CD8-positive, alpha-beta memory T cell (primary cell): ENCODE measurements at regions not wholly inside any gene's neighbourhood (a gene's known extent, or its start where the extent isn't known, plus 50 kb on each side); places are given as distances from the start of the nearest gene placed in this dataset.

Experiments used
- CTCF ChIA-PET: fragments of 350-600 bp; sonication (Branson Sonifier 250); formaldehyde crosslinking; loops from one replicate; lab custom pipeline; 2021; ENCODE audit warnings: antibody characterized with exemption; lab: Charles Lee
- POLR2A ChIA-PET: fragments of 350-600 bp; sonication (Branson Sonifier 250); formaldehyde crosslinking; loops from one replicate; lab custom pipeline; 2021; ENCODE audit warnings: antibody characterized with exemption; lab: Charles Lee
- DNase-seq, 5 donors: peaks; one replicate each; pipeline versions ENCODE4 v3.0.0 to v3.0.0-alpha.2; 2020 to 2022; ENCODE audit warnings: mixed read lengths in 1 of 5
- H3K27ac ChIP-seq: one replicate; pipeline ENCODE4 v1.7.0; 2013; ENCODE audit warnings: low read depth, mild to moderate bottlenecking, low read length, moderate library complexity
- H3K27me3 ChIP-seq: 2 replicates; pipeline ENCODE4 v1.7.0; 2013; ENCODE audit warnings: low read length, mild to moderate bottlenecking; ENCODE audit not compliant: insufficient read depth, poor library complexity, severe bottlenecking
- H3K36me3 ChIP-seq: 2 replicates; pipeline ENCODE4 v1.7.0; 2013; ENCODE audit warnings: mild to moderate bottlenecking, low read length, moderate library complexity; ENCODE audit not compliant: insufficient read depth
- H3K4me1 ChIP-seq: 2 replicates; pipeline ENCODE4 v1.7.0; 2013; ENCODE audit warnings: mild to moderate bottlenecking, low read length, moderate library complexity; ENCODE audit not compliant: insufficient read depth
- H3K4me3 ChIP-seq: 2 replicates; pipeline ENCODE4 v1.7.0; 2013; ENCODE audit warnings: mild to moderate bottlenecking, low read length
- H3K9me3 ChIP-seq: 2 replicates; pipeline ENCODE4 v1.7.0; 2013; ENCODE audit warnings: mild to moderate bottlenecking, low read length
- H3K27ac Mint-ChIP-seq, 8 donors: one replicate each; pipeline ENCODE4 v1.8.0; 2020 to 2021; ENCODE audit warnings: mixed read lengths in 8 of 8, mild to moderate bottlenecking in 6 of 8, inconsistent platforms in 3 of 8, moderate library complexity in 3 of 8
- H3K27me3 Mint-ChIP-seq, 2 donors: one replicate each; pipeline ENCODE4 v1.8.0; 2020 to 2021; ENCODE audit warnings: mixed read lengths in 2 of 2, mild to moderate bottlenecking in 1 of 2, moderate library complexity in 1 of 2
- H3K36me3 Mint-ChIP-seq, 3 donors: one replicate each; pipeline ENCODE4 v1.8.0; 2020 to 2021; ENCODE audit warnings: mixed read lengths in 3 of 3, inconsistent platforms in 1 of 3, mild to moderate bottlenecking in 1 of 3
- H3K4me1 Mint-ChIP-seq, 3 donors: one replicate each; pipeline ENCODE4 v1.8.0; 2020 to 2021; ENCODE audit warnings: mixed read lengths in 3 of 3, inconsistent platforms in 1 of 3, mild to moderate bottlenecking in 1 of 3
- H3K4me3 Mint-ChIP-seq, 7 donors: one replicate each; pipeline ENCODE4 v1.8.0; 2020 to 2021; ENCODE audit warnings: mixed read lengths in 7 of 7, mild to moderate bottlenecking in 6 of 7, moderate library complexity in 4 of 7, inconsistent platforms in 2 of 7
- H3K9me3 Mint-ChIP-seq, 5 donors: one replicate each; pipeline ENCODE4 v1.8.0; 2020 to 2022; ENCODE audit warnings: mixed read lengths in 5 of 5, mild to moderate bottlenecking in 3 of 5, moderate library complexity in 2 of 5, inconsistent platforms in 1 of 5

DNA sequence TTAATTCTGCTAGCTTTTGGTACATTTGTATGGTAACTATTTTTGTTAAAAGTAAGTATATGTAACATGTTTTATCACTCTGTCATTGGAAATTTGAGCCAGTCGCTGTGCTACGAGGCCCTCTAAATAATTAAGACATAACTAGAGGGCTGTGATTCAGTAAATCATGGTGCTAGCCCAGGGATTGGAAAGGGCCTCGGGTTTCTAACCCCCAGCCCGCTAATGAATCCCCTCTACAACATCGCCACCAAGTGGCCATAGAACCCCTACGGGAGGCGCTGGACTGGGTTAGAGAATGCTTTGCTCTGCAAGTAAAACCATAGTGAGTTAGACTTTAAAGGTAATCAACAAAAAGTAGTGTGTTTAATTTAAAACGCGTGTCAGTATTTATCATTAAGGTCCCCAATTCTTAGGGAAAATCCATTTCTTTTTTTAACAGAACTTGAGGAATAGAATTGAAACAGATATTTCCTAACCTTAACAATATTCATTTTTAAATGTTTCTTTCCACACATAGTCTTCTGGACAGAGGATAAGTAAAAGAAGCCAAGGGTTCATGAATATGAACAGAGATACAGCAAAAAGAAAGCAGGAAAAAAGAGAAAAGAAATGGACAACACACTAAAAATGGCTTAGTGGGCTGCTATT, 744.7 kb downstream of the EPHA3 start:
- Histone ChIP-seq H3K36me3 (no peaks in the 10 kb centered on the region), H3K27me3 (no peaks in the 10 kb centered on the region), H3K4me1 (no peaks in the 10 kb centered on the region), H3K27ac (no peak overlapping the region), H3K4me3 (no peak overlapping the region), H3K9me3 (no peaks in the 10 kb centered on the region)
- peaks cover 5 to 24% (median 14%) of the 10 kb centered on the region in 5 donors for H3K9me3 Mint-ChIP-seq
- H3K36me3 Mint-ChIP-seq, result no peaks in the 10 kb centered on the region
- ChIA-PET CTCF (no interaction called here), POLR2A (no interaction called here)
- no peak for DNase-seq
- no peaks in the 10 kb centered on the region for H3K4me1 Mint-ChIP-seq
- H3K27ac Mint-ChIP-seq, result no peak overlapping the region
- no peaks in the 10 kb centered on the region for H3K27me3 Mint-ChIP-seq
- no peak overlapping the region for H3K4me3 Mint-ChIP-seq

DNA sequence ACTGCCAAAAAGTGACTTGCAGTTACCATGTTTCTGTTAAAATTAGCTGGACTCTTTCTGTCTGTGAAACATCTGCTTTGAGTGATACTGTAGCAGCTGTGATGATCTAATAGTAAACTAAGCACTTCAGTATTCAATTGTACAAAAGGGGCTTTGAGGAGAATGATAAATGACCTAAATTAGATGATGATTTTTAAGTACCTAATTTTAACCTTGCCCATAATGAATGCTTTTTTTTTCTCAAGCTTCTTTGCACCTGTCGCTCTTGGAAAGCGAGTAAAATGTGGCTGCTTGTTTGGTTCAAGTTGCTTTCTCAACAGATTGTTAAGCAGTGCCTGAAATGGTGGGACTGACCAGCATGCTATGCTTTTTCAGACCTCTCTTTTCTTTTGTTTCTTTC, 752.3 kb downstream of the EPHA3 start:
- H3K4me1 ChIP-seq, result no peaks in the 10 kb centered on the region
- DNase-seq, result no peak
- POLR2A ChIA-PET, result no interaction called here
- no peak overlapping the region for H3K4me3 ChIP-seq
- H3K27ac ChIP-seq, result no peak overlapping the region
- H3K9me3 Mint-ChIP-seq, result peaks cover 4 to 29% (median 13%) of the 10 kb centered on the region in 5 donors
- H3K36me3 ChIP-seq, result no peaks in the 10 kb centered on the region
- CTCF ChIA-PET, result no interaction called here
- no peaks in the 10 kb centered on the region for H3K4me1 Mint-ChIP-seq
- no peak overlapping the region for H3K4me3 Mint-ChIP-seq
- H3K36me3 Mint-ChIP-seq, result no peaks in the 10 kb centered on the region
- no peaks in the 10 kb centered on the region for H3K27me3 Mint-ChIP-seq
- no peaks in the 10 kb centered on the region for H3K27me3 ChIP-seq
- H3K27ac Mint-ChIP-seq, result no peak overlapping the region
- H3K9me3 ChIP-seq, result no peaks in the 10 kb centered on the region

DNA sequence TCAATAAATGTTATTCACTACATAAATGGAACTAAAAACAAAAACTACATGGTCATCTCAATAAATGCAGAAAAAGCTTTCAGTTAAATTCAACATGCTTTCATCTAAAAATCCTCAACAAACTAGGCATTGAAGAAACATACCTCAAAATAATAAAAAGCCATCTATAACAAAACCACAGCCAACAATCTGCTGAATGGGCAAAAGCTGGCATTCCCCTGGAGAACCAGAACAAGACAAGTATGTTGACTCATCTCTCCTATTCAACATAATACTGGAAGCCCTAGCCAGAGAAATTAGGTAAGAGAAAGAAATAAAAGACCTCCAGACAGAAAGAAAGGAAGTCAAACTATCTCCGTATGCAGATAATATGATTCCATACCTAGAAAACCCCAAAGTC, 759.9 kb downstream of the EPHA3 start:
- no peak overlapping the region for H3K27ac ChIP-seq
- no peaks in the 10 kb centered on the region for H3K4me1 ChIP-seq
- H3K27me3 ChIP-seq, result no peaks in the 10 kb centered on the region
- Mint-ChIP-seq H3K27ac (no peak overlapping the region), H3K9me3 (peaks cover 6 to 36% (median 13%) of the 10 kb centered on the region in 5 donors), H3K36me3 (no peaks in the 10 kb centered on the region), H3K27me3 (no peaks in the 10 kb centered on the region), H3K4me1 (no peaks in the 10 kb centered on the region), H3K4me3 (no peak overlapping the region)
- DNase-seq, result no peak
- CTCF ChIA-PET, result no interaction called here
- H3K9me3 ChIP-seq, result no peaks in the 10 kb centered on the region
- H3K4me3 ChIP-seq, result no peak overlapping the region
- POLR2A ChIA-PET, result no interaction called here
- no peaks in the 10 kb centered on the region for H3K36me3 ChIP-seq

DNA sequence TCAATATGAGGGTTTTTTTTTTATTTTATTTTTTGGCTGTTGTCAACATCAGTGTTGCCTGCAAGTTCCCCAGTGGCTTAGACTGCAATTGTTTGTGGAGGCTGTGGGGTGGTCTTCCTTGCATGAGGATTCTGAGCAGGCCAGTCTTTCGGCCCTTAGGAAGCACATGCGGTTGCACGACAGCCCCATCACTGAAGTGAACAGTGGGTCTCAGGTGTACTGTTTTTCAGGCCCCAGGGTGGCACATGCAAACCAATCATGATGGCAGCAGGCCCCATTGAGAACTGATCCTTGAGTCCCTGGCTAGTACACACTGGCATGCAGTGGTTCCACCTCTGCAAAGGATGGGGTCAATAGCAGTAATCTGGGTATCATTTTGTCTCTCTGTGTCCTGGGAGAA, 768.7 kb downstream of the EPHA3 start:
- H3K4me1 Mint-ChIP-seq, result no peaks in the 10 kb centered on the region

DNA sequence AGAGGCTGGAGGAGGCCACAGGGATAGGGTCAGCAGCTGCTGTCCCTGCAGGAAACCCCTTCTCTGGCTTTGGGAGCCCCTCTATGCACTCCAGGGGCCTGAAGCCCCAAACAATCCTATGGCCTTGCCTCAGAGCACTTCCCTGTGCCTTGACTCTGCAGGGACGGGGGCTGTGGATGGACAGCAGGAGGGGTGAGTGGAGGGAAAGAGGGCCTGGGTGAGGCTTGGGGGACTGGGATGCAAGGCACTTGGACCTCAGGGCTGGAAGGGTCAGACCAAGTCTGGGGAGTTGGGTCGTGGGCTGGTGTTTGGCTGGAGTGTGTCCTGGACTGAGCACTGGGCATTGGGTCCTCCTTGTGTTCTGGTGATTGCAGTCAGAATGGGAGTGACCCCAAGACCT, 769.8 kb downstream of the EPHA3 start:
- DNase-seq, result no peak
- no peaks in the 10 kb centered on the region for H3K27me3 ChIP-seq
- CTCF ChIA-PET, result no interaction called here
- no peaks in the 10 kb centered on the region for H3K9me3 ChIP-seq
- no peaks in the 10 kb centered on the region for H3K36me3 ChIP-seq
- peaks cover 9 to 27% (median 25%) of the 10 kb centered on the region in 5 donors for H3K9me3 Mint-ChIP-seq
- H3K36me3 Mint-ChIP-seq, result no peaks in the 10 kb centered on the region
- H3K4me1 ChIP-seq, result no peaks in the 10 kb centered on the region
- H3K27me3 Mint-ChIP-seq, result no peaks in the 10 kb centered on the region
- H3K27ac Mint-ChIP-seq, result no peak overlapping the region
- no peaks in the 10 kb centered on the region for H3K4me1 Mint-ChIP-seq
- no peak overlapping the region for H3K4me3 ChIP-seq
- no peak overlapping the region for H3K27ac ChIP-seq
- H3K4me3 Mint-ChIP-seq, result no peak overlapping the region
- POLR2A ChIA-PET, result no interaction called here

More for the DNA sequence above, 768.7 kb downstream of the EPHA3 start:
- no peaks in the 10 kb centered on the region for H3K27me3 ChIP-seq
- Mint-ChIP-seq H3K36me3 (no peaks in the 10 kb centered on the region), H3K27me3 (no peaks in the 10 kb centered on the region), H3K27ac (no peak overlapping the region), H3K4me3 (no peak overlapping the region), H3K9me3 (peaks cover 9 to 25% (median 22%) of the 10 kb centered on the region in 5 donors)
- DNase-seq, result no peak
- H3K4me3 ChIP-seq, result no peak overlapping the region
- no peaks in the 10 kb centered on the region for H3K4me1 ChIP-seq
- ChIA-PET POLR2A (no interaction called here), CTCF (no interaction called here)
- H3K36me3 ChIP-seq, result no peaks in the 10 kb centered on the region
- no peaks in the 10 kb centered on the region for H3K9me3 ChIP-seq
- H3K27ac ChIP-seq, result no peak overlapping the region

DNA sequence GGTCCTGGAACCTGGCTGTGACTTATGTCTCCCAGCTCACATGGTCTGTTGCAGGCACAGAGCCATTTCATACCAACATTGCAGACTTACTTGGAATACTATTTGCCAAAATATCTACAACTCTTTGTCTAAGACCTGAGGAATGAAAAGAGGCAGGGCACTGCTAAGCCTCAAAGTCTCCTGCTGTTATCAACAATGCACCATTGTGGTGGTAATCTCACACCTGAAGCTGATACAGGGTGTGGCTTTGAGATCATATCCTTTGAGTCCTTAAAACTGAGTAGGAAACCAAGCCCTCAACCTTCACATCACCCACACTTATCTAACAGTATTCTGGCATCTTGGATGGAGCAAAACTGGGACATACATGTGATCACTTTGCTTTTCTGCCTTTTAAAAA, 782.0 kb downstream of the EPHA3 start:
- no peak for DNase-seq
- Histone ChIP-seq H3K4me3 (no peak overlapping the region), H3K27me3 (no peaks in the 10 kb centered on the region), H3K36me3 (no peaks in the 10 kb centered on the region), H3K27ac (no peak overlapping the region), H3K4me1 (no peaks in the 10 kb centered on the region), H3K9me3 (no peaks in the 10 kb centered on the region)
- Mint-ChIP-seq H3K4me3 (no peak overlapping the region), H3K4me1 (no peaks in the 10 kb centered on the region), H3K36me3 (no peaks in the 10 kb centered on the region), H3K27ac (no peak overlapping the region), H3K9me3 (peaks cover 3 to 16% (median 4%) of the 10 kb centered on the region in 5 donors), H3K27me3 (no peaks in the 10 kb centered on the region)
- ChIA-PET CTCF (no interaction called here), POLR2A (no interaction called here)

DNA sequence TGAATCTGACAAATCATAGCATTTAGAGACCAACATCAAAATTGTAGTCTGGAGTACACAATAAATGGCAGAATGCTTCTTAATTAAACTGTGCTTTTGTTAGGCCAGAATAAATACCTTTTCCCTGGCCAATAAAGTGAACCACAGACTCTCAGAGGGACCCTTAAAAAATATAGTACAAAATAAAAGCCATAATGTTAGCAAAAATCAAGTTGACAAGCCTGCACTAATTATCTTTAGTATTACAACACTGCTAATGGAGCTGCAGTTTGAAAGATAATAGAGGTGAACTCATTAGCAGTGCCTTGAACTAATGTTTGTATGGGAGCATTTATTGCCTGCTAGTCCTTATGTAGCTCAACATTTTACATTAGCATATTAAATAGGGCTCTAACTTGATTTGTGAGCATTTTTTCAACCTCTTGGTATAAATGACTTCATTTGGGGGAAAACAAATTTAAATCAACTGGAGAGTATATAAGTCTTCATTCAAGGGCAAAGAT, 801.3 kb downstream of the EPHA3 start:
- CTCF ChIA-PET, result no interaction called here
- H3K36me3 Mint-ChIP-seq, result no peaks in the 10 kb centered on the region
- no peaks in the 10 kb centered on the region for H3K4me1 Mint-ChIP-seq
- Histone ChIP-seq H3K27me3 (no peaks in the 10 kb centered on the region), H3K9me3 (peaks cover 4% of the 10 kb centered on the region), H3K27ac (no peak overlapping the region), H3K4me1 (no peaks in the 10 kb centered on the region), H3K4me3 (no peak overlapping the region), H3K36me3 (no peaks in the 10 kb centered on the region)
- H3K9me3 Mint-ChIP-seq, result peaks cover 8 to 33% (median 17%) of the 10 kb centered on the region in 5 donors
- DNase-seq, result no peak
- POLR2A ChIA-PET, result no interaction called here
- H3K4me3 Mint-ChIP-seq, result no peak overlapping the region
- no peak overlapping the region for H3K27ac Mint-ChIP-seq
- no peaks in the 10 kb centered on the region for H3K27me3 Mint-ChIP-seq

DNA sequence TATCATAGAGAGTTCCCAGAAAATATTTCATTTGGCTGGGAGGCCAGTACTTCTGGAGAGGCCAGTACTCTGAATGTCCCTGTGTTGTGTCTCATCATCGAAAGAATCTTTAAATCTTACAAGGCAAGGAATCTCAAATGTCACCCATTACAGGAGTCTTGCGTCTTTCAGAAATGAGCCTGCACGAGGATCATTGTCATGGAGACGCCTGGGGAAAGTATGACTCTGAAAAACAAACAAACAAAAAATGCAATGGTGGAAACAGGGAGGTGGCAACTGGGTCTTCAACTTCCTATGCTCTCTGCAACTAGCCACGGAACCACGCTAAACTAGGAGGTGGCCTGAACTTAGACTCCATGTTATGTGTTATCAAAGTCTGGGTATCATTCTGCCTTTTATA, 804.6 kb downstream of the EPHA3 start:
- Mint-ChIP-seq H3K27me3 (no peaks in the 10 kb centered on the region), H3K27ac (no peak overlapping the region), H3K4me1 (no peaks in the 10 kb centered on the region), H3K4me3 (no peak overlapping the region), H3K9me3 (peaks cover 0 to 19% (median 9%) of the 10 kb centered on the region in 5 donors), H3K36me3 (no peaks in the 10 kb centered on the region)
- POLR2A ChIA-PET, result no interaction called here
- CTCF ChIA-PET, result no interaction called here
- Histone ChIP-seq H3K4me3 (no peak overlapping the region), H3K27ac (no peak overlapping the region), H3K9me3 (peaks cover 4% of the 10 kb centered on the region), H3K4me1 (no peaks in the 10 kb centered on the region), H3K36me3 (no peaks in the 10 kb centered on the region), H3K27me3 (no peaks in the 10 kb centered on the region)
- DNase-seq, result no peak
